ACHN (cell line): ENCODE measurements at regions not wholly inside any gene's neighbourhood (a gene's known extent, or its start where the extent isn't known, plus 50 kb on each side); places are given as distances from the start of the nearest gene placed in this dataset.
"Not testable (repeated sequence)": the region's sequence is repeated elsewhere in the genome, so short reads cannot be mapped to it uniquely, and the experiment has no call there.

Experiments used
- DNase-seq: peaks from one replicate; pipeline ENCODE4 v3.0.0-alpha.2; 2015
- in situ Hi-C: cut with HindIII; loops from 2 replicates; pipeline ENCODE4 v1.10.0; 2017; ENCODE audit warnings: low sequenced_read_pairs, low pct_ligation_motif_present, low pct_unique_long_range_greater_than_20kb

- no peak for DNase-seq
- in situ Hi-C loops: no loop called here
Measured at GRCh38 chr10:26952094-26952493, 91.3 kb upstream of the ABI1 start.

GRCh38 chr10:26951650-26952049 is 90.9 kb upstream of the ABI1 start:
- no peak for DNase-seq
- in situ Hi-C loops: no loop called here

- DNase-seq: no peak
- in situ Hi-C loops: no loop called here
Measured at GRCh38 chr10:26950934-26951333, 90.2 kb upstream of the ABI1 start.

GRCh38 chr10:26946102-26946811 is 85.5 kb upstream of the ABI1 start:
- DNase-seq: no peak
- in situ Hi-C loops: no loop called here

- in situ Hi-C loops: no loop called here
- no peak for DNase-seq
Measured at GRCh38 chr10:26944261-26944882, 83.6 kb upstream of the ABI1 start.

GRCh38 chr10:26939962-26940354 is 79.2 kb upstream of the ABI1 start:
- in situ Hi-C loops: no loop called here
- DNase-seq: no peak

- in situ Hi-C loops: no loop called here
Measured at GRCh38 chr10:26939290-26939961, 78.7 kb upstream of the ABI1 start.

GRCh38 chr10:26938578-26938977 is 77.8 kb upstream of the ABI1 start:
- in situ Hi-C loops: no loop called here
- no peak for DNase-seq

More at GRCh38 chr10:26939290-26939961, 78.7 kb upstream of the ABI1 start:
- no peak for DNase-seq

- no peak for DNase-seq
- in situ Hi-C loops: no loop called here
Measured at GRCh38 chr10:26937371-26937770, 76.6 kb upstream of the ABI1 start.

- DNase-seq, in situ Hi-C loops: not testable (repeated sequence)
Measured at GRCh38 chr10:26934190-26934589, 73.4 kb upstream of the ABI1 start.

- in situ Hi-C loops: no loop called here
- DNase-seq: no peak
Measured at GRCh38 chr10:26932576-26932975, 71.8 kb upstream of the ABI1 start.

- in situ Hi-C loops: no loop called here
- no peak for DNase-seq
Measured at GRCh38 chr10:26931223-26931622, 70.5 kb upstream of the ABI1 start.

GRCh38 chr10:26922824-26923223 is 62.1 kb upstream of the ABI1 start:
- in situ Hi-C loops: not testable (repeated sequence)
- peak; percentile 4 for DNase-seq

GRCh38 chr10:26919156-26919860 is 58.5 kb upstream of the ABI1 start:
- DNase-seq: peak; percentile 35
- in situ Hi-C loops: not testable (repeated sequence)

- in situ Hi-C loops: no loop called here
Measured at GRCh38 chr10:26914898-26915297, 54.1 kb upstream of the ABI1 start.

GRCh38 chr10:26911811-26912461 is 51.2 kb upstream of the ABI1 start:
- no peak for DNase-seq
- in situ Hi-C loops: no loop called here

More at GRCh38 chr10:26914898-26915297, 54.1 kb upstream of the ABI1 start:
- DNase-seq: no peak
